Astrocyte of the spinal cord (primary cell): ENCODE measurements at regions not wholly inside any gene's neighbourhood (a gene's known extent, or its start where the extent isn't known, plus 50 kb on each side); places are given as distances from the start of the nearest gene placed in this dataset.

Source experiments
- DNase-seq: peaks from one replicate; pipeline ENCODE4 v3.0.0; 2011; ENCODE audit warnings: low read depth, low spot score
- H3K4me3 ChIP-seq: 2 replicates; pipeline ENCODE4 v1.5.1; 2011; ENCODE audit warnings: low read depth, mild to moderate bottlenecking, low read length, moderate library complexity
- CTCF ChIP-seq: IDR thresholded peaks from 2 replicates; pipeline ENCODE4 v1.5.1; 2012; ENCODE audit warnings: low read depth, mild to moderate bottlenecking, low read length, inconsistent platforms
- in situ Hi-C: cut with HindIII; loops from 2 replicates; pipeline ENCODE4 v1.10.0; 2017; ENCODE audit warnings: low sequenced_read_pairs

GRCh38 chr5:60332244-60333004 is 367.5 kb downstream of the DEPDC1B start:
- peak; percentile 45 for DNase-seq
- no peak for TF ChIP-seq CTCF
- in situ Hi-C loops: no loop called here
- H3K4me3 ChIP-seq: no peak overlapping the region

GRCh38 chr5:60330236-60330635 is 369.7 kb downstream of the DEPDC1B start:
- H3K4me3 ChIP-seq: no peak overlapping the region
- no peak for DNase-seq
- no peak for TF ChIP-seq CTCF
- in situ Hi-C loops: no loop called here

GRCh38 chr5:60325870-60326269 is 374.1 kb downstream of the DEPDC1B start:
- in situ Hi-C loops: no loop called here
- no peak overlapping the region for H3K4me3 ChIP-seq
- TF ChIP-seq CTCF: no peak
- DNase-seq: no peak

GRCh38 chr5:60323596-60323995 is 376.4 kb downstream of the DEPDC1B start:
- H3K4me3 ChIP-seq: no peak overlapping the region
- in situ Hi-C loops: no loop called here
- no peak for TF ChIP-seq CTCF
- DNase-seq: no peak

GRCh38 chr5:60312098-60312497 is 387.9 kb downstream of the DEPDC1B start:
- in situ Hi-C loops: no loop called here
- H3K4me3 ChIP-seq: no peak overlapping the region
- TF ChIP-seq CTCF: no peak
- no peak for DNase-seq

GRCh38 chr5:60299944-60300343 is 400.0 kb downstream of the DEPDC1B start:
- DNase-seq: no peak
- in situ Hi-C loops: no loop called here
- TF ChIP-seq CTCF: no peak
- H3K4me3 ChIP-seq: no peak overlapping the region

GRCh38 chr5:60297658-60298057 is 402.3 kb downstream of the DEPDC1B start:
- no peak for DNase-seq
- no peak for TF ChIP-seq CTCF
- no peak overlapping the region for H3K4me3 ChIP-seq
- in situ Hi-C loops: no loop called here
